ENCODE measurements at regions not wholly inside any gene's neighbourhood (a gene's known extent, or its start where the extent isn't known, plus 50 kb on each side); places are given as distances from the start of the nearest gene placed in this dataset.
"Not testable (repeated sequence)": the region's sequence is repeated elsewhere in the genome, so short reads cannot be mapped to it uniquely, and the experiment has no call there.

GRCh38 chr6:104670834-104671590, 188.7 kb downstream of the HACE1 start:
- not testable (repeated sequence) for TF ChIP-seq CTCF (IDR thresholded peaks at IDR 0.05; ENCODE audit: low read length); EZH2 (IDR thresholded peaks at IDR 0.05; ENCODE audit: borderline replicate concordance, low read length)

Data from OCI-LY1 (cell line).